Left ventricle myocardium inferior (tissue), 1 donor: ENCODE measurements at regions not wholly inside any gene's neighbourhood (a gene's known extent, or its start where the extent isn't known, plus 50 kb on each side); places are given as distances from the start of the nearest gene placed in this dataset.

Source experiments
- DNase-seq: peaks from one replicate; pipeline ENCODE4 v3.0.0-alpha.2; 2020
- H3K27ac ChIP-seq: fragments of 200-600 bp; replicated peaks from 2 replicates; pipeline ENCODE4 v1.8.0; 2021
- H3K27me3 ChIP-seq: fragments of 200-600 bp; 2 replicates; pipeline ENCODE4 v1.8.0; 2021; ENCODE audit warnings: low read depth
- H3K36me3 ChIP-seq: fragments of 200-600 bp; 2 replicates; pipeline ENCODE4 v1.8.0; 2021
- H3K4me1 ChIP-seq: fragments of 200-600 bp; 2 replicates; pipeline ENCODE4 v1.8.0; 2021
- H3K4me3 ChIP-seq: fragments of 200-600 bp; 2 replicates; pipeline ENCODE4 v1.8.0; 2021; ENCODE audit warnings: mild to moderate bottlenecking, moderate library complexity
- H3K9me3 ChIP-seq: fragments of 200-600 bp; replicated peaks from 2 replicates; pipeline ENCODE4 v1.8.0; 2021
- CTCF ChIP-seq: fragments of 200-600 bp; IDR thresholded peaks from 2 replicates; pipeline ENCODE4 v1.8.0; 2021; ENCODE audit warnings: antibody characterized with exemption, mild to moderate bottlenecking, borderline replicate concordance
- intact Hi-C: fragments of 100-400 bp; cut with micrococcal nuclease; formaldehyde crosslinking; loops from one replicate; pipeline ENCODE4 v1.11.0; 2022
- donor health status: DM: no; HTN: yes; CAD: no; lungs with severe emphysema.

GRCh38 chr6:80543151-80543550 is 436.7 kb downstream of the BCKDHB start:
- Histone ChIP-seq H3K4me1 (no peaks in the 10 kb centered on the region), H3K27ac (no peak overlapping the region), H3K4me3 (no peak overlapping the region), H3K27me3 (no peaks in the 10 kb centered on the region), H3K36me3 (no peaks in the 10 kb centered on the region), H3K9me3 (no peaks in the 10 kb centered on the region)
- no peak for TF ChIP-seq CTCF
- intact Hi-C loops = no loop called here
- no peak for DNase-seq

- TF ChIP-seq CTCF = no peak
- Histone ChIP-seq H3K4me1 (no peaks in the 10 kb centered on the region), H3K27ac (no peak overlapping the region), H3K9me3 (peaks cover under 1% of the 10 kb centered on the region), H3K27me3 (no peaks in the 10 kb centered on the region), H3K36me3 (no peaks in the 10 kb centered on the region), H3K4me3 (no peak overlapping the region)
- DNase-seq = no peak
- intact Hi-C loops = no loop called here
Measured at GRCh38 chr6:80541886-80542285, 435.4 kb downstream of the BCKDHB start.

DNA sequence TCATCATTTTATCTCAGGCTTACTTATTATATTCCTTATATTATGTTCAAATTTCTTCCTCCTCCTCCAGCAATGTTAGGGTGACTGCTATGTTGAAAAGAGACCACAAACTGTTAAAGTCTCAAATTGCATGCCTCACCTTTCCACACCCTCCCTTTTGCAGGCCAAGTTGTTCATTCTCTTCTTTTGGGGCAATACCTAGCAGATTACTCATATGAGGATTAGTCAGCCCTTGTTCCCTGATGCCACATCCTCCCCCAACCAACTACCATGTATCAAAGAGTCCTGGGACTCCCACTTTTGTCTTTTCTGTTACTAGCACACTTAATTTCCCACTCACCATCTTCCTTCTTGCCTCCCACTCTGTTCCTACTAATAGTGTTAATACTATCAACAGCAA is 434.7 kb downstream of the BCKDHB start:
- Histone ChIP-seq H3K36me3 (no peaks in the 10 kb centered on the region), H3K4me1 (no peaks in the 10 kb centered on the region), H3K9me3 (peaks cover 5% of the 10 kb centered on the region), H3K27me3 (no peaks in the 10 kb centered on the region), H3K4me3 (no peak overlapping the region), H3K27ac (no peak overlapping the region)
- intact Hi-C loops = no loop called here
- no peak for DNase-seq
- no peak for TF ChIP-seq CTCF

DNA sequence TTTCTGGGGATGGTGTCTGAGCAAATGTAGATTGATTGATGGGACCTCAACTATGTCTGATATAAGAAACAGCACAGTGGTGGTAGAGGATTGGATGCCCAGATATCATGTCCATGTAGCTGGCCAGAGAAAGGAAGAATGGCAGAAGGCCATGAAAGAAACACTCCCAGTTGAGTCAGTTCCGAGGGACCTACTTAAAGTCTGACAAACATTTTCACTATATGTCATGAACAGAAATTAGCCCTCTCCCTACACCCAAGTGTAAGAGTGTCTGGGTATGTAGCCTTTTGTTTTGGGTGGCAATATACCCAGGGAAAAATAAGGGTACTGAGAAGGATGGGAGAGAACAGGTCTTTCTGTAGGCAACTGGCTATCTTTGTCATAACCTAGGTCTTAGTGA is 434.2 kb downstream of the BCKDHB start:
- intact Hi-C loops = no loop called here
- peaks cover 9% of the 10 kb centered on the region for H3K9me3 ChIP-seq
- H3K27ac ChIP-seq = no peak overlapping the region
- TF ChIP-seq CTCF = no peak
- no peaks in the 10 kb centered on the region for H3K4me1 ChIP-seq
- H3K27me3 ChIP-seq = no peaks in the 10 kb centered on the region
- DNase-seq = no peak
- no peaks in the 10 kb centered on the region for H3K36me3 ChIP-seq
- no peak overlapping the region for H3K4me3 ChIP-seq

DNA sequence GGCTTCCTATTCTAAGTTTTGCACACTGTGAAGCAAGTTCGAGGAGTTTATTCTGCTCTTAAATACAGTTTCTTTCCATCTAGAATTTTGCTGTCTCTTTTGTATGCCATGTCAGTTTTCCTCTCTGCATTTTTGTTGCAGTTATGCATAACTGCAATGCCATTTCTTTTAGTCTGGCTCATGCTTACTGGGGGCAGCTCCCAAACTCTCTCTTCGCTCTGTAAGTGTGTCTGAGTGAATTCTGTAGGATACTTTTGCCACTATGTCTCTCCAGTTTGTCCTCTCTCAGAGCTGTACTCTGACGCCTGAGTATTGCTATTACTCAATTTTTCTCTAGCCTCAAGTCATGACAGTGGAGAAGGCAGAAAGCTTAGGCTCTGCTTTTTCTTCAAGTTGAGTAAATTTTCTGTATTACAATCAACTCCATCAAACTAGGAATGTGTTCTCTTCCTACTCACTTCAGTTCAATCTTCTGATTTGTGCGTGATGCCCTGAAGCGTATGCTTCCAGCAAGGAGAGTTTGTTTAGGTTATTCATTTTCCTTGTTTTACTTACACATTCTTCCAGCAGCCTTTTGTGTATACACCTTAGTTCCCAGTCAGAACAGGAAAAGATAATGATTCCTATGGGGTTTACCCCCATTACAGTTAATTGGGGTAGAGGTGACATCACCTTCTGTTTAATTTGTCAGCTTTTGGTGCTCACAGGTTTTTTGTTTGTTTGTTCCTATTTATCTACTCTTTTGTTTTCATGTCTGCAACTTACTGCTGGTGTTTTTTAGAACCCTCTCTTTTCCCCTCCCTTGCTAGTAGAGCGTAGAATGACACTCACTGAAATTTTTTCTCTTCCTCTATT is 430.9 kb downstream of the BCKDHB start:
- intact Hi-C loops = no loop called here
- no peak overlapping the region for H3K27ac ChIP-seq
- H3K9me3 ChIP-seq = peaks cover 22% of the 10 kb centered on the region
- no peaks in the 10 kb centered on the region for H3K36me3 ChIP-seq
- TF ChIP-seq CTCF = no peak
- H3K27me3 ChIP-seq = no peaks in the 10 kb centered on the region
- no peak overlapping the region for H3K4me3 ChIP-seq
- no peak for DNase-seq
- H3K4me1 ChIP-seq = no peaks in the 10 kb centered on the region
